SK-N-SH treated with all-trans-retinoic acid at 6 μM for 48 hours (cell line): ENCODE measurements at regions not wholly inside any gene's neighbourhood (a gene's known extent, or its start where the extent isn't known, plus 50 kb on each side); places are given as distances from the start of the nearest gene placed in this dataset.

Experiments
- ATAC-seq: fragments of 200-7000 bp; cut with Tn5 transposase; 3 replicates; pipeline ENCODE4 v1.9.1; 2020; ENCODE audit warnings: mild to moderate bottlenecking, moderate library complexity
- ARNTL ChIP-seq: fragments of 450-650 bp; formaldehyde crosslinking; IDR thresholded peaks from 2 replicates; pipeline ENCODE4 v1.5.0; 2020; ENCODE audit warnings: low read depth, mild to moderate bottlenecking, moderate library complexity, borderline replicate concordance
- BACH2 ChIP-seq: fragments of 250-450 bp; sonication (Bioruptor Pico); IDR thresholded peaks from 2 replicates; pipeline ENCODE4 v1.9.0; 2021; ENCODE audit warnings: mild to moderate bottlenecking, borderline replicate concordance
- CSDC2 ChIP-seq: fragments of 250-450 bp; sonication (Bioruptor Pico); IDR thresholded peaks from 2 replicates; pipeline ENCODE4 v1.5.0; 2020; ENCODE audit warnings: mild to moderate bottlenecking, moderate library complexity
- ESRRG ChIP-seq: fragments of 250-450 bp; sonication (Bioruptor Pico); IDR thresholded peaks from 2 replicates; pipeline ENCODE4 v1.6.1; 2021; ENCODE audit warnings: mild to moderate bottlenecking
- GLIS3 ChIP-seq: fragments of 250-450 bp; sonication (Bioruptor Pico); IDR thresholded peaks from 2 replicates; pipeline ENCODE4 v1.5.0; 2020; ENCODE audit warnings: mild to moderate bottlenecking, moderate library complexity
- ISL1 ChIP-seq: fragments of 250-450 bp; sonication (Bioruptor Pico); IDR thresholded peaks from 2 replicates; pipeline ENCODE4 v2.1.2; 2022; ENCODE audit warnings: mild to moderate bottlenecking, moderate library complexity
- OSR1 ChIP-seq: fragments of 250-450 bp; sonication (Bioruptor Pico); IDR thresholded peaks from 2 replicates; pipeline ENCODE4 v1.8.0; 2022; ENCODE audit warnings: moderate library complexity, mild to moderate bottlenecking, inconsistent platforms
- PPARA ChIP-seq: fragments of 250-450 bp; sonication (Bioruptor Pico); IDR thresholded peaks from 2 replicates; pipeline ENCODE4 v1.5.0; 2020; ENCODE audit warnings: mild to moderate bottlenecking, borderline replicate concordance
- RARB ChIP-seq: fragments of 250-450 bp; sonication (Bioruptor Pico); IDR thresholded peaks from 2 replicates; pipeline ENCODE4 v1.8.0; 2021; ENCODE audit warnings: mild to moderate bottlenecking, moderate library complexity
- SNAI2 ChIP-seq: fragments of 250-450 bp; sonication (Bioruptor Pico); IDR thresholded peaks from 2 replicates; pipeline ENCODE4 v1.5.0; 2020; ENCODE audit warnings: mild to moderate bottlenecking, moderate library complexity
- TCF4 ChIP-seq: fragments of 250-450 bp; sonication (Bioruptor Pico); IDR thresholded peaks from 2 replicates; pipeline ENCODE4 v1.8.0; 2021; ENCODE audit warnings: mild to moderate bottlenecking, moderate library complexity, borderline replicate concordance
- TOX ChIP-seq: fragments of 250-450 bp; sonication (Bioruptor Pico); IDR thresholded peaks from 2 replicates; pipeline ENCODE4 v1.8.0; 2021; ENCODE audit warnings: mild to moderate bottlenecking, moderate library complexity, borderline replicate concordance
- ZC3H10 ChIP-seq: fragments of 250-450 bp; sonication (Bioruptor Pico); IDR thresholded peaks from 2 replicates; pipeline ENCODE4 v1.5.1; 2021; ENCODE audit warnings: mild to moderate bottlenecking, moderate library complexity
- ZFP3 ChIP-seq: fragments of 250-450 bp; sonication (Bioruptor Pico); IDR thresholded peaks from 2 replicates; pipeline ENCODE4 v1.5.0; 2020; ENCODE audit warnings: mild to moderate bottlenecking, moderate library complexity
- ZFP30 ChIP-seq: fragments of 450-650 bp; formaldehyde crosslinking; IDR thresholded peaks from 2 replicates; pipeline ENCODE4 v1.5.0; 2022; ENCODE audit warnings: mild to moderate bottlenecking, moderate library complexity
- ZNF565 ChIP-seq: fragments of 450-650 bp; formaldehyde crosslinking; conservative IDR thresholded peaks from 2 replicates; pipeline ENCODE4 v1.5.0; 2020; ENCODE audit warnings: low read depth, mild to moderate bottlenecking, moderate library complexity
- ZNF70 ChIP-seq: fragments of 450-650 bp; formaldehyde crosslinking; IDR thresholded peaks from 2 replicates; pipeline ENCODE4 v1.5.0; 2020; ENCODE audit warnings: mild to moderate bottlenecking, moderate library complexity
- ZNF8 ChIP-seq: fragments of 450-650 bp; formaldehyde crosslinking; IDR thresholded peaks from 2 replicates; pipeline ENCODE4 v1.5.0; 2020; ENCODE audit warnings: mild to moderate bottlenecking, moderate library complexity
- TF ChIP-seq, protein P1 (sequence below): fragments of 250-450 bp; sonication (Bioruptor Pico); IDR thresholded peaks from 2 replicates; pipeline ENCODE4 v1.5.1; 2021; ENCODE audit warnings: mild to moderate bottlenecking, moderate library complexity
- TF ChIP-seq, protein P2 (sequence below): fragments of 250-450 bp; sonication (Bioruptor Pico); IDR thresholded peaks from 2 replicates; pipeline ENCODE4 v1.8.0; 2021; ENCODE audit warnings: low read depth, mild to moderate bottlenecking, moderate library complexity, borderline replicate concordance
- TF ChIP-seq, protein P3 (sequence below): fragments of 250-450 bp; sonication (Bioruptor Pico); IDR thresholded peaks from 2 replicates; pipeline ENCODE4 v1.8.0; 2020; ENCODE audit warnings: mild to moderate bottlenecking, moderate library complexity, borderline replicate concordance
- TF ChIP-seq, protein P4 (sequence below): fragments of 250-450 bp; sonication (Bioruptor Pico); IDR thresholded peaks from 2 replicates; pipeline ENCODE4 v1.5.1; 2020; ENCODE audit warnings: low read depth, mild to moderate bottlenecking, moderate library complexity

DNA sequence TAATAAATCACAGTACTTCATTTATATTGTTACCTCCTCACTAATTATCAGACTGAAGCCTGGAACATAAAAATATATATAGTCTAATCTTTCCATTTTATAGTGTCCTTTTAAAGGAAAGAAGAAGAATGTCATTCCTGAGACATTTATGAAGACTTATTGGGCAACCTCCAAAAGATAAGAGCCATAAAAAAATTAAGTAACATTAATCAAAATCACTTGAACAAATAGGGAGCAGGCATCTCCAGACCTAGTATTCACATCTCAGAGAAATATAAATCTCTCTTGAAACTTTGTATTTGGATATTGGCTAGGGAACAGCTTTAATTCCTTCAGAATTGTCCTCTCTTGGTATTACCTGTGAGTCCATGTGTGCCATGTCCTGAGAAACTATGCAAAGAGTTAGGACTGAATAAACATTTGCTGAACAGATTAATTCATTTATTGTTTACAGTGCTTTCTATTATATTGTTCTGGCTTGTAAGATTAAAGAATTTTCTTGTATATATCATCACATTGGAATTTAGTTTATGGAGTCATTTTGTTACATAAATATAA lies 530.5 kb upstream of the LRRC4C start:
- no peak for ATAC-seq
- TF ChIP-seq ISL1 (CRISPR knock-in tag) (peak; percentile 77), ESRRG (CRISPR knock-in tag) (peak; percentile 73; the same call in 1 of the 2 replicates), ZNF565 (CRISPR knock-in tag) (no peak)
- TF ChIP-seq, all 23 proteins: peak for 2

DNA sequence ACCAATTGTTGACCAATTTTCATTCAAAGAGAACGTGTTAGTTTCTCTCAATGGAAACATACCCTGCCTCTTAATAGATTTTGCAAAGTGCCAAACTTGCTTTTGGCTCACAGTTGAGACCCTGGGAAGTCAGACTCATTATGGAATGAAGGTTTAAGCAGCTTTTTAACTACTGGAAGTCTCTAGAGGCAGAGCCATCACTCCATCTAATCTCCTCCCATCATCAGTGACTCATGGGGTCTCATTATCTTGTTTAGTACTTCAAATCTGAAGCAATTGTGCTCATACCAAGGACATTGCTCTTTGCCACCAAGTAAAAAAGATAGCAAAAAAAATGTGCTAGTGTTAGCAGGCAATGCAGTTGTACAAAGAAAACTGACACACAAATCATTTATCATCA lies 537.1 kb upstream of the LRRC4C start:
- ATAC-seq, result no peak
- no peak for TF ChIP-seq OSR1
- TF ChIP-seq CSDC2 (CRISPR knock-in tag), result no peak
- TF ChIP-seq ZNF8 (CRISPR knock-in tag), result no peak
- no peak for TF ChIP-seq SNAI2 (CRISPR knock-in tag)
- TF ChIP-seq ARNTL, result no peak
- no peak for TF ChIP-seq ISL1 (CRISPR knock-in tag)
- no peak for TF ChIP-seq ZFP3
- TF ChIP-seq ZC3H10 (CRISPR knock-in tag), result no peak
- TF ChIP-seq TOX, result no peak
- TF ChIP-seq RARB (CRISPR knock-in tag), result no peak
- no peak for TF ChIP-seq ESRRG (CRISPR knock-in tag)
- TF ChIP-seq, protein P1, sequence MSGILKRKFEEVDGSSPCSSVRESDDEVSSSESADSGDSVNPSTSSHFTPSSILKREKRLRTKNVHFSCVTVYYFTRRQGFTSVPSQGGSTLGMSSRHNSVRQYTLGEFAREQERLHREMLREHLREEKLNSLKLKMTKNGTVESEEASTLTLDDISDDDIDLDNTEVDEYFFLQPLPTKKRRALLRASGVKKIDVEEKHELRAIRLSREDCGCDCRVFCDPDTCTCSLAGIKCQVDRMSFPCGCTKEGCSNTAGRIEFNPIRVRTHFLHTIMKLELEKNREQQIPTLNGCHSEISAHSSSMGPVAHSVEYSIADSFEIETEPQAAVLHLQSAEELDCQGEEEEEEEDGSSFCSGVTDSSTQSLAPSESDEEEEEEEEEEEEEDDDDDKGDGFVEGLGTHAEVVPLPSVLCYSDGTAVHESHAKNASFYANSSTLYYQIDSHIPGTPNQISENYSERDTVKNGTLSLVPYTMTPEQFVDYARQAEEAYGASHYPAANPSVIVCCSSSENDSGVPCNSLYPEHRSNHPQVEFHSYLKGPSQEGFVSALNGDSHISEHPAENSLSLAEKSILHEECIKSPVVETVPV (CRISPR knock-in tag), result no peak
- TF ChIP-seq BACH2 (CRISPR knock-in tag), result no peak
- TF ChIP-seq, protein P2, sequence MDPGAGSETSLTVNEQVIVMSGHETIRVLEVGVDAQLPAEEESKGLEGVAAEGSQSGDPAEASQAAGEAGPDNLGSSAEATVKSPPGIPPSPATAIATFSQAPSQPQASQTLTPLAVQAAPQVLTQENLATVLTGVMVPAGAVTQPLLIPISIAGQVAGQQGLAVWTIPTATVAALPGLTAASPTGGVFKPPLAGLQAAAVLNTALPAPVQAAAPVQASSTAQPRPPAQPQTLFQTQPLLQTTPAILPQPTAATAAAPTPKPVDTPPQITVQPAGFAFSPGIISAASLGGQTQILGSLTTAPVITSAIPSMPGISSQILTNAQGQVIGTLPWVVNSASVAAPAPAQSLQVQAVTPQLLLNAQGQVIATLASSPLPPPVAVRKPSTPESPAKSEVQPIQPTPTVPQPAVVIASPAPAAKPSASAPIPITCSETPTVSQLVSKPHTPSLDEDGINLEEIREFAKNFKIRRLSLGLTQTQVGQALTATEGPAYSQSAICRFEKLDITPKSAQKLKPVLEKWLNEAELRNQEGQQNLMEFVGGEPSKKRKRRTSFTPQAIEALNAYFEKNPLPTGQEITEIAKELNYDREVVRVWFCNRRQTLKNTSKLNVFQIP (CRISPR knock-in tag), result no peak
- TF ChIP-seq ZNF565 (CRISPR knock-in tag), result no peak
- TF ChIP-seq ZFP30 (CRISPR knock-in tag), result no peak
- no peak for TF ChIP-seq GLIS3 (CRISPR knock-in tag)
- no peak for TF ChIP-seq TCF4 (CRISPR knock-in tag)
- TF ChIP-seq, all 23 proteins: peak for 0

DNA sequence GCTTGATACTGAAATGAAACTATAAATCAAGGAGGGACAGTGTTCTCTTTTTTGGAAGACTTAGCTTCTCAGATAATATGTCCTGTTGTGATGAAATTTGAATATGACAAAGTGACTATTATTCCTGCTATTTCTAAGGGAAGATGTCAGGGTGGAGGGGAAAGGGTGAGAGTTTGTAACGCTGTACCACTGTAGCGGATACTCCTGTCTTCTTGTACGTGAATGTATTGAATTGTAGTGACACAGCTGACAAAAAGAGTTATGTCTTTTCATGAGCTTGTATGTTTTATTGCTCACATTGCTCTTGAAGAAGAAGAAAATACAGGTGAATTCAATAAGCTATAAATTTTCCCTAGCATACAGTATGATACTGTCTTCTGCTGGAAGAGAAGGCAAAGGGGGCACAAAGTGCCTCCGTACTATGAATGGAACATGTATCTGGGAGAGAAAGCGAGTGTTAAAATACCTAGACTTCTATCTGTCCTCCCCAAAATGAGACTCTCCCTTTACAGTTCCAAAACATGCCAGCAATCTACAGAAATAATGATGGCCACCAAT lies 538.5 kb upstream of the LRRC4C start:
- TF ChIP-seq ZFP30 (CRISPR knock-in tag) (no peak), BACH2 (CRISPR knock-in tag) (no peak), ESRRG (CRISPR knock-in tag) (no peak), ARNTL (no peak), ZNF8 (CRISPR knock-in tag) (no peak), ZNF70 (CRISPR knock-in tag) (no peak), ZC3H10 (CRISPR knock-in tag) (no peak), RARB (CRISPR knock-in tag) (no peak), ZFP3 (no peak), PPARA (CRISPR knock-in tag) (no peak), OSR1 (no peak)
- TF ChIP-seq, protein P3, sequence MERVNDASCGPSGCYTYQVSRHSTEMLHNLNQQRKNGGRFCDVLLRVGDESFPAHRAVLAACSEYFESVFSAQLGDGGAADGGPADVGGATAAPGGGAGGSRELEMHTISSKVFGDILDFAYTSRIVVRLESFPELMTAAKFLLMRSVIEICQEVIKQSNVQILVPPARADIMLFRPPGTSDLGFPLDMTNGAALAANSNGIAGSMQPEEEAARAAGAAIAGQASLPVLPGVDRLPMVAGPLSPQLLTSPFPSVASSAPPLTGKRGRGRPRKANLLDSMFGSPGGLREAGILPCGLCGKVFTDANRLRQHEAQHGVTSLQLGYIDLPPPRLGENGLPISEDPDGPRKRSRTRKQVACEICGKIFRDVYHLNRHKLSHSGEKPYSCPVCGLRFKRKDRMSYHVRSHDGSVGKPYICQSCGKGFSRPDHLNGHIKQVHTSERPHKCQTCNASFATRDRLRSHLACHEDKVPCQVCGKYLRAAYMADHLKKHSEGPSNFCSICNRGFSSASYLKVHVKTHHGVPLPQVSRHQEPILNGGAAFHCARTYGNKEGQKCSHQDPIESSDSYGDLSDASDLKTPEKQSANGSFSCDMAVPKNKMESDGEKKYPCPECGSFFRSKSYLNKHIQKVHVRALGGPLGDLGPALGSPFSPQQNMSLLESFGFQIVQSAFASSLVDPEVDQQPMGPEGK, result no peak
- TF ChIP-seq, protein P2 (CRISPR knock-in tag), result no peak
- TF ChIP-seq, protein P4, sequence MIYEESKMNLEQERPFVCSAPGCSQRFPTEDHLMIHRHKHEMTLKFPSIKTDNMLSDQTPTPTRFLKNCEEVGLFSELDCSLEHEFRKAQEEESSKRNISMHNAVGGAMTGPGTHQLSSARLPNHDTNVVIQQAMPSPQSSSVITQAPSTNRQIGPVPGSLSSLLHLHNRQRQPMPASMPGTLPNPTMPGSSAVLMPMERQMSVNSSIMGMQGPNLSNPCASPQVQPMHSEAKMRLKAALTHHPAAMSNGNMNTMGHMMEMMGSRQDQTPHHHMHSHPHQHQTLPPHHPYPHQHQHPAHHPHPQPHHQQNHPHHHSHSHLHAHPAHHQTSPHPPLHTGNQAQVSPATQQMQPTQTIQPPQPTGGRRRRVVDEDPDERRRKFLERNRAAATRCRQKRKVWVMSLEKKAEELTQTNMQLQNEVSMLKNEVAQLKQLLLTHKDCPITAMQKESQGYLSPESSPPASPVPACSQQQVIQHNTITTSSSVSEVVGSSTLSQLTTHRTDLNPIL, result no peak
- TF ChIP-seq, all 23 proteins: peak for 0
- no peak for ATAC-seq
